ENCODE measurements at regions not wholly inside any gene's neighbourhood (a gene's known extent, or its start where the extent isn't known, plus 50 kb on each side); places are given as distances from the start of the nearest gene placed in this dataset.

DNA sequence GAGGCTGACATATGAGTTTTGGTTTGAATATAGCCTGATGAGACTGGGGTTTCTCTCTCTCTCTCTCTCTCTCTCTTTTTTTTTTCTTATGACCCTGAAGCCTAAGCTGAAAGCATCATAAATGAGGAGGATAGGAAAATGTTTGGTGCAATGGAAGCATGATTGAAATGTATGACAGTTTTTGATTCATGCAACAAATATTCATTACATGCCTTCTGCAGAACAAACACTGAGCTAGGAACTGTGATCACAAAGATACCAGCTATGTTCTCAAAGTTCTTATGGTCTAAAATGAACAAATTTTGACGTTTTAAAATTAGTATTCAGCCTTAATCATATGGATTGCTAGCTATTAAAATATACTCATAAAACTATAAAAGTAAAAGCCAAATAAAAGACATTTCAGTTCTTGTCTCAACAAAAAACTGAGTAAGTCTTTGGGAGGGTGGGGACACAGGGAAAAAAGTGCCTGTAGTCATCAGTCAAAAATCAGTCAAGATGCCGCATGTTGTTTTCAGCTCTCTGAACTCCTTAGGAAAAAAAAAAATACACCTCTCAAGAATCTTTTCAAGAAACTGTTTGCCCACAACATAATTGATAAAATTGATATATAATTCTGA, 57.2 kb downstream of the NKX6-1 start:
- no peak for DNase-seq (ENCODE audit: low read depth in 3 of 3, low spot score in 2 of 3)

DNA sequence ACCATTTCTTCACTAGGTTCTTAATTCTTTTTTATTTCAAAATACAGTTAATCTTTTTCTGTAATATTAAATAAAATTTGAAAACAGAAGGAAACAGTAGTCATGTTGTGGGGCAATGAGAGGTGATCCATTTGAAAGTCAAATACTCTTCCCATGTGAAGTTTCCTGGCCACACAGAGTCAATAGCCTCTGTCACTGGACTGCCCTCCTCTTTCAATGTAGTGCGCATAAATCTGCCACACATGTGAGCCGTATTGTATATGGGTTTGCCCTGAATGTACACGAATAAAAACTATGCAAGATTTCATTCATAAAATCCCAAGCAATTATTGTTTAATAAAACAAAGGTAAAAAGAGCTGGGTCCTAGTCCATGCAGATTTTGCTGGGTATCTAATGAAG, 59.1 kb downstream of the NKX6-1 start:
- DNase-seq (ENCODE audit: low read depth in 3 of 3, low spot score in 2 of 3), result no peak

- DNase-seq (ENCODE audit: low read depth in 3 of 3, low spot score in 2 of 3), result no peak
Observed at GRCh38 chr4:84436812-84437211, 62.3 kb downstream of the NKX6-1 start.

DNA sequence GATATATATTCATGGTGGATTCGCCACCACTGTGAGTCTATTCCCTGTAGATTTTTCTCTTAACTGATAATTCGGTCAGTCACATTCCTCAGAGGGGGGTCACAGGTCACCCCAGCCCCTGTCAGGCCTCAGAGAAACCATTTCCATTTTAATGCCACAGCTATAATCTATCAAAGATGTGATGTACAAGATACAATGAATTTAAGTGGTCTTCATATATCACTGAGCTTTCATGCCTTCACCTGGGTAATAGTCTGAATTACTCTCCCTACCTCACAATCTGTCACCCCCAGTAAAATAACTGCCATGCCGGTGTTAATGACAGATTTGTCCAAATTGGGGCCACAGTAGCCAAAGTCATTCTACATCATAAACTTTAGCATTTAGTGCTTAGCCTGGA, 64.7 kb downstream of the NKX6-1 start:
- DNase-seq (ENCODE audit: low read depth in 3 of 3, low spot score in 2 of 3), result no peak

- no peak for DNase-seq (ENCODE audit: low read depth in 3 of 3, low spot score in 2 of 3)
Observed at GRCh38 chr4:84433633-84434222, 65.4 kb downstream of the NKX6-1 start.

DNA sequence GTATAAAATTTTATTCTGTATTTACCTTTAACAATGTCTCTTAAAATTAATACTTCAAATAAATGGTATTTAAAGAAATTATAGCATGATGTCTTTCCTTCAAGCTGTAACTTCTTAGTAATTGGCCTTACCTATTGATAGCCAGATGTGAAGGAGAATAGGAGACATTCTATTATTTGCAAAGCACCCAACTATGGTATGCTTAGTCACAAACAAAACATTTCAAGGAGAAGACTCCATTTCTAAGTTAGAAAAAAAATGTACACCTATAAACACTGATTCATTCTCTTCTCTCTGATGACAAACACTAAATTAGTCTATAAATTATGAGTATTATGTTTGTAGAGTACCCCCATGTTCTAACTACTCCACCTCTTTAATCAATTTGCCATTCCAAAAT, 66.4 kb downstream of the NKX6-1 start:
- DNase-seq (ENCODE audit: low read depth in 3 of 3, low spot score in 2 of 3), result no peak

DNA sequence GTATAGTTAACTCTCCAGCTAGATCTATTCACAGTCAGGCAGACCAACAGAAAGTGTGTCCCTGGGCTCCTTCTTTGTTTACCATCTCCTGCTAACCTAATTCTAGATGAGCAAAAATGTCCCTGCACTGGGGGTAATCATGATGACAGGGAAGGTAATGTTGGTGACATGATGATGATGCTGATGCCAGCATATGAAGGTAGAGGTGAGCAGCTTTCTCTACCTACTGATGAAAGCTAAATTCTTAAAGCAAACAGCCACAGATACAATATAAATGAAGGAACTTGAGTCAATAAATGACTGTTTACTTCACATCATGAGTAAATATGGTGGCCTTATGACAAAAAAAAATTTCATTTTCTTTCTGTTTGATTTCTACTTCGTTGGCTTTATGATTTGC, 78.5 kb downstream of the NKX6-1 start:
- no peak for DNase-seq (ENCODE audit: low read depth in 3 of 3, low spot score in 2 of 3)

DNA sequence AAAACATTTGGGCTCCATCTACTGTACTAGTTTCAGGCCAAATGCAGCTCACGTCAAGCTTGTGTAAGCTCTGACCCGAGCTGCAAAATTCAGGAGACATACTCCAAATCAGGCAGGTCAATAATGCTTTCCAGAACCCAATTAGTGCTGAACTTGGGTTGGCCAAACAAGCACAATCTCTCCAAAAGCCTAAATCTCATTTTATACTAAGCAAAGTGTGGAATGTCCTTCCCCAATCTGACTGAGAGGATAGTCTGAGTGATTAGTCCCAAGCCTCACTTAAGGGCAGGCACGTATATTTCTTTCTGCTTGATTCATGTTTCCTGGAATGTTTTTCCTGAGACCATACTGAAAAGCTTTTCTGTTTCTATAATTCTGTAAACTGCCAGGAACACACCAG, 79.9 kb downstream of the NKX6-1 start:
- no peak for DNase-seq (ENCODE audit: low read depth in 3 of 3, low spot score in 2 of 3)

DNA sequence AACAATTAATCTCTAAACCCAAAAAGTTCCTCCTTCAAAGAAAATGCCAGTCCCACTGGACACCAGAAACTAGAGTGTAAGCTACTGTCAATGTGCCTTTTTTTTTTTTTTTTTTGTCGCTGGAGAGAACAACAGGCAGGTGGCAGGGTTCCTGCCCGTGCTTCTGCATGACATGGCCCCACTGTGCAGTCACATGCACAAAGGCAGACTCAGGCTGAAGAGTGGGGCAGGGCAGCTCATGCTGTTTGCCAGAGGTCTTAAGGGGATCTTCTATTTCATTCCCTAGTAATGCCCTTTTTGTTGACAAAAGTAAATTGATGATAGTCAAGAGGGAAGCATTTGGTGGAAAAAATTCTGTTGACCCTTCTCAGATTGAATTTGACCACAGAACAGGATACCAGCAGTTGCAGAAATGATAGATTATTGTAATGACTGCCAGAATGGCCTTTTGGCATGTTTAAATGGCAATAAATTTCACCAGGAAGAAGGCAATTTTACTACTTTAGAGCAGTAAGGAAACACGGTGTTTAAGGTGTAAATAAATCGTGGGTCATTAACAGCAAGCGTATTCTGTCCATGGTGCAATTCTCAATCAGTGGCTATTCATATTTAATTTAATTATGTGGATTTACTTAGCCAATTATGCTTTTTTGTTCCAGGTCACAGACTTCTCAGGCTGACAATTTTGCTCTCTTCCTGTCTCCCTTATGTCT, 80.9 kb downstream of the NKX6-1 start:
- no peak for DNase-seq (ENCODE audit: low read depth in 3 of 3, low spot score in 2 of 3)

GRCh38 chr4:84413976-84414375, 85.1 kb downstream of the NKX6-1 start:
- no peak for DNase-seq (ENCODE audit: low read depth in 3 of 3, low spot score in 2 of 3)

- DNase-seq (ENCODE audit: low read depth in 3 of 3, low spot score in 2 of 3), result no peak
Observed at GRCh38 chr4:84413480-84413879, 85.6 kb downstream of the NKX6-1 start.

- no peak for DNase-seq (ENCODE audit: low read depth in 3 of 3, low spot score in 2 of 3)
Observed at GRCh38 chr4:84412062-84412461, 87.0 kb downstream of the NKX6-1 start.

GRCh38 chr4:84407554-84408407, 91.3 kb downstream of the NKX6-1 start:
- no peak for DNase-seq (ENCODE audit: low read depth in 3 of 3, low spot score in 2 of 3)

GRCh38 chr4:84403656-84404055, 95.4 kb downstream of the NKX6-1 start:
- DNase-seq (ENCODE audit: low read depth in 3 of 3, low spot score in 2 of 3), result no peak

- DNase-seq (ENCODE audit: low read depth in 3 of 3, low spot score in 2 of 3), result no peak
Observed at GRCh38 chr4:84401701-84402306, 97.3 kb downstream of the NKX6-1 start.

DNA sequence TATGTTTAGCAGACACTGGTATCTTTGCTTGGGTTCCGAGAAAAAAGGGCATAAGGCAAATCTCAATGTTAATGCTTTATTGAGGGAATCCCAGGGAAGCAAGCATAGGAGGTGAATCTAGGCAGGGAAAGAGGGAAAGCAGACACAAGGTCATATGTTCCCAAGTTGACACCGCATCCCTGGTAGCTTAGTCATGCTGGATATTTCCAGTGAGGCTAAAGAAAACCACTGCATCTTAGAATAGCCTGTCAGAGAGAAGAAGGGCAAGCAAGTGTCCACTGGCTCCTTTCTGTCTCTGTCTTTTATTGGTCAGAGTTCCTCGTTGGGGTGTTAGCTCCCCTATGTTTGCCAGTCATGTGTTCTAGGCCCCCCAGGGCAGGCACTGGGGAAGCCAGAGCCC, 104.7 kb downstream of the NKX6-1 start:
- no peak for DNase-seq (ENCODE audit: low read depth in 3 of 3, low spot score in 2 of 3)

DNA sequence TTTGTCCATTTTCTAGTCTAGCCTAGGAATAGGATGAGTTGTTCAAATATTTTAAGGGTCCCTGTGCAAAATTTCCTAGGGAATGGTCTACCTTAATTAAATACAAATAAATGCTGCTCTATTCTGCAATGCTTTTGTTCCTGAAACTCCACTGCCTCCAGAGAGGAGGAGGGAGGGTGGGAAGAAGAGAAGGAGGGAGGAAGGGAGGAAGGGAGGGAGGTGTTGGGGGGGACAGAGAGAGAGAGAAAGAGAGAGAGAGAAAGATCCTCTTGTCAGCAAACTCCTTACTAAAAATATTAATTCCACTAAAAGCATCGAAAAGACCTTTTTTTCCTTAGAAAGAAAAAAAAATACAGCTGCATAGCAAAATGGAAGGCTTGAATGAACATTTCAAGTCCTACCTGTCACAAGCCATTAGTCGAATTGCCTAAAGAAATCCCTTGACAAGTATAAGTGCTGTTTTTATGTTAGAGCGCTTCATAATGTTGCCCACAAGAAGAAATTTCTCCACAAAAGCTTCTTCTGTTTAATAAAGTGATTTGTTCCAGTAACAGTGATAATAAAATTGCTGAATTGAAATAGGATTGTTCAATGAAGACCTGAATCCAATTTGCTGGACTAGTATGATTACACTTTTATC, 106.0 kb downstream of the NKX6-1 start:
- no peak for DNase-seq (ENCODE audit: low read depth in 3 of 3, low spot score in 2 of 3)

DNA sequence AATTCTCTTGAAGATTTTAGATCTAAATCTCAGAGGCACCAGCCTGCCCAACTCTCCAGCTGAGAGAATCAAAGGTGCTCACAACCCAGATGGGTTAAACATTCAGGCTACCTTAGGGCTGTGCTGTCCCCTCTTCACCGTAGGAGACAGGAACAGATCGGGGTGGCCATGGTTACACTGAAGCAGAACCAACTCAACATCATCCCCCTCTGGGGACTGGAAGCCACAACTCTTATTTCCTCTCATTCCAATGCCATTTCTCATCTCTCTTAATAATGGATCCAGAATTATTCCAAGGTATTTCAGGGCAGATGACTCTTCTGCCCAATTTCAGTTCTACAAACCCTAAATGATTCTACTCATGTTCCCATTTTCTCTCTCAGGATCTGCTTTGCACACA, 109.7 kb downstream of the NKX6-1 start:
- no peak for DNase-seq (ENCODE audit: low read depth in 3 of 3, low spot score in 2 of 3)

DNA sequence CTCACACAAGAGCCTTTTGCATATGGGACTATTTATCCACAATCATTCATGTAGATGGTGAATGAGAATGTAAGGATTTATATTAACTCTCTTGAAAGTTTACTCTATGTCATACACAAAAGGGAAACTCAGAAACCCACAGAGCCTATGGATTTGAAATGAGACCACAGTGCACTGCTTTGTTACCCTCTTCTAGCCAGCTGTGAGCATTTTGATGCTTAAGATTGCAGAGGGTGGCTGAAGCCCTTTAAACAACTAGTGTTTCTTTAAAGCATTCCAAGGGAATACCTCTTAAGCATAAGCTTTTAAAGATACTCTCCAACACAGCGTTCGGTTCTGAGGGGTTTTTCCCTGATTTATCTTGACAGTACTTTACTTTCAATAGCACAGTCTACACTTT, 113.9 kb downstream of the NKX6-1 start:
- DNase-seq (ENCODE audit: low read depth in 3 of 3, low spot score in 2 of 3), result no peak

GRCh38 chr4:84384801-84385200, 114.3 kb downstream of the NKX6-1 start:
- DNase-seq (ENCODE audit: low read depth in 3 of 3, low spot score in 2 of 3), result no peak

DNA sequence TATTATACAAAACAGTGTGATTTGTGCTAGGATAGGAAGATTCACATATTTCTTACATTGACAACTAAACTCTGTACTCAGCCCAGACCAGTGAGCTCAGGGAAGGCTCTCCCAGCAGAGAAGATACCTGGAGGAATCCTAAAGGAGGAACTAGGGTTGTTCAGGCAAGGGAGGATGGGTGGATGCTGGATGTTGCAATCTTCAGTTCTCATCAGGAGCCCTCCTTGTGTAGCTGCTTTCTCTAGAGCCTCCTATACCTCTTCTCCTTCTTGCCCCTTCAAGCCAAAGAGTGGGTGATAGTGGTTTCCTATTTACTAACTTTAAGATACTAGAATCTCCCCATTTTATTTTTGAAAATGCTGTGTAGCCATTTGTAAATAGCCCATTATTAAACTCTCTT, 117.3 kb downstream of the NKX6-1 start:
- no peak for DNase-seq (ENCODE audit: low read depth in 3 of 3, low spot score in 2 of 3)
